SU-DHL-6 (cell line): ENCODE measurements at regions not wholly inside any gene's neighbourhood (a gene's known extent, or its start where the extent isn't known, plus 50 kb on each side); places are given as distances from the start of the nearest gene placed in this dataset.

ENCODE experiments used
- CTCF ChIP-seq: fragments of 200-600 bp; sonication (generic); IDR thresholded peaks from one replicate; pipeline ENCODE4 v1.5.1; 2017; ENCODE audit warnings: antibody characterized with exemption, mild to moderate bottlenecking, low read length, moderate library complexity; ENCODE audit not compliant: insufficient read depth, poor library complexity, severe bottlenecking
- EZH2phosphoT487 ChIP-seq: fragments of 200-600 bp; sonication (generic), shearing (Covaris generic); conservative IDR thresholded peaks from 2 replicates; pipeline ENCODE4 v1.6.1; 2018; ENCODE audit warnings: mild to moderate bottlenecking, antibody characterized with exemption, low read length, moderate library complexity, mixed read lengths

- no peak for TF ChIP-seq CTCF
- no peak for TF ChIP-seq EZH2phosphoT487
Observed at GRCh38 chr18:51514128-51514527, 316.6 kb upstream of the MEX3C start.
